ENCODE measurements at regions not wholly inside any gene's neighbourhood (a gene's known extent, or its start where the extent isn't known, plus 50 kb on each side); places are given as distances from the start of the nearest gene placed in this dataset.

GRCh38 chr6:63451238-63451637 is 121.0 kb upstream of the LOC128125822 start:
- TF ChIP-seq CTCF (conservative IDR thresholded peaks at IDR 0.05) (no peak), EZH2 (IDR thresholded peaks at IDR 0.05; ENCODE audit: low read depth) (no peak)
